Dermis blood vessel endothelial cell (primary cell): ENCODE measurements at regions not wholly inside any gene's neighbourhood (a gene's known extent, or its start where the extent isn't known, plus 50 kb on each side); places are given as distances from the start of the nearest gene placed in this dataset.

Experiments
- DNase-seq: peaks from one replicate; pipeline ENCODE4 v3.0.0; 2010

DNA sequence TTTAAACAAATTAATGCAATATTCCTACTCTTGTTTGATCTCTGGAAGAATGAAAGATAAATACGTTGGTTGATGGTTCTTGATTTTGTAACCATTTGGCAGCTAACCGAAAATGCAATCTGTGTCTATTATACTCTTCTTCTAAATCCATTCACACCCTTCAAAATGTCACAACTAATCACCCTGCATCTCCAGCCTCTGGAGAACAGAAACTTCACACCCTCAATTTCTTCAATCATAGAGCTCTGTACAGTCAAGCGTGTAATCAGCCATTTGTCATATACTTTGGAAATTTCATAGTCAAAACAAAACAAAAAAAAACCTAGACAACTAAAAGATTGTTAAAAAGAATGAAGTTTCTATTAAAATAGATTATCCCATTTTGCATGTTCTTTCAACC lies 1482.3 kb upstream of the LRRTM1 start:
- DNase-seq: no peak

GRCh38 chr2:81767187-81767912 lies 1462.8 kb upstream of the LRRTM1 start:
- DNase-seq: no peak

GRCh38 chr2:81747481-81748070 lies 1443.0 kb upstream of the LRRTM1 start:
- no peak for DNase-seq

- DNase-seq: no peak
These were observed 1435.4 kb upstream of the LRRTM1 start for GRCh38 chr2:81739966-81740365.

- DNase-seq: no peak
These were observed 1430.4 kb upstream of the LRRTM1 start for GRCh38 chr2:81734981-81735380.

DNA sequence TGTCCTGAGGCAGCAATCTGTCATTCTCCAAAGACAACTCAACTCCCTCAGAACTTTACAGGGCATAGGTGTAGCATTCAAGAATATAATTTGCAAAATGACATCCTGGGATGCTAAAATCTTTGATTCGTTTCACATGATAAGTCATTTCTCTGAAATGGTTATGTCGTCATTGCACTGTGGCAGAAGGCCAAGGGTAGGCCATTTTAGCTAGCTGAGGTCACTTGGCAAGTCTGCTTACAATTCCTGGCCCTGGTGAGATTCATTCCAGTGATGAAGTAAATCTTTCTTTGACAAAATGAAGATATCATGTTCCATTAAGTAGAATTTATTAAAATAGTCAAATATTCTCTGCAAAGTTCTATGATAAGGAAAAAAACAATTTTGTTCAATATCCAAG lies 1410.3 kb upstream of the LRRTM1 start:
- no peak for DNase-seq

- no peak for DNase-seq
These were observed 1402.3 kb upstream of the LRRTM1 start for GRCh38 chr2:81706856-81707255.

DNA sequence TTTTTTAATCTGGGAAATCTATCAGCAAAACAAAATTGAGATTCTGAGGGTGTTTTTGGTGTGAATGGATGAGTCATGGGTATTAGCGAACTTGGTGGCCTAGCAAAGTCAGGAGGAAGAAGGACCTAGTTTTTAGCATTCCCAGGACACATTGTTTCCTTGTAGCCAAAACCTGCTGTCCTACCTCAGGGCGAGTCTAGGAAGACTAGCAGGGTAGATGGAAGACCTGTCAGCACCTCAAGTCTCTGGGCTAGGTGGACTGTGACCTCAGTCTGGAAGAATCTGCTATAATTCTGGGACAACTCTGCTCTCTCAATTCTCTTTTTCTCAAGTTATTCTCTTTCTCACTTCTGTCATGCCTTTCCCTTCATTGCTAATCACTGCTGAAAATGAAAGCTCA lies 1399.3 kb upstream of the LRRTM1 start:
- no peak for DNase-seq

DNA sequence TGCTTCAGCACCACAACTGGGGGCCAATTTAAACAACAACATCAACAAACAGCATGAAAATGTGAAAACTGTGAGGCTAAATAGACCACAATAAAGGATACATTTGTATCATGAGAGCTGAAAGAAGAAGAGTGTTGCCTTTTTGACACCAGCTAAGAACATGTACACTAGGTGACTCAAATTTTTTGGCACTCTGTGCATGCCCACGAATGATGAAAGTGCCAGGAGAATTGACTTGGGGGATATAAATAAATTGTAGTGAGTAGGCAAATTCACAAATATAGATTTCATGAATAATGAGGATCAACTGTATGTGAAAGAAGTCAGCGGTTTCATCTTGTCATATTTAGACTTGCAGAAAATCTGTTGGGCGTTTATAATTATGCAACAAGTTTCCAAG lies 1388.0 kb upstream of the LRRTM1 start:
- DNase-seq: no peak

DNA sequence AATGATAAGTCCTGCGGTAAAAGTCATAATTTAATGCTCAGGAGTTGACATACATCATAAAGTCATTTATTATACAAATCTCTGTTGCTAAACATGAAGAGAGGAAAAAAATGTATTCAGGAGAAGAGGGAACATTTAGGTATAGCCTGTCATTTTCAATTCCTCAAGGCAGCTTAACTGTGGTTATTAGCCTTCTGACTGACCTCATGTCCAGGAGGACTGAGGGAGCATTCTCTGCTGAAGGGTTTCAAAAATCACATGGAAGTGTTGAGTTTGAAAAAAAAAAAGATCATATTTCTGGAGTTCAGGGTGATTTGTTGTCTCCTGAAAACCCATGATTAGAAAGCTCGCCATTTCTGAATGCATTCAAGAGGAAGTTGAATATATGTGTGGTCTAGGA lies 1371.1 kb upstream of the LRRTM1 start:
- no peak for DNase-seq

GRCh38 chr2:81672923-81673322 lies 1368.4 kb upstream of the LRRTM1 start:
- no peak for DNase-seq

DNA sequence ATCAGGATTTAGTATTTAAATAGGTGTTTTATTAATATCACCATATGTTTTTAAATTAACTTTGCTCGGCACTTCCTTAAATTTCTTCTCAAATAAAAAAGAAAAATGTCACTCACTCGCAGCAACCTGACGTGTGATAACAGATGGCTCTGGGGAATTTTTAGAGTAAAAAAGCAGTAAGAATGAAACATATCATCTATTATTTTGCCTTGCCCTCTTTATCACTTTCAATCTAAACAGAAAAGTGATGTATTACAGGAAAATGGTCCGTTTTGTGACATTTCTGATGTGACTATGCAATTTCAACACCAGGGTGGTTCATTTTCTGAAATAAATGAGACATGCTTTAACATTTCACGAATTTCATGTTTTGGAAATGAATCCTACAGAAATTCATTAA lies 1368.0 kb upstream of the LRRTM1 start:
- no peak for DNase-seq

DNA sequence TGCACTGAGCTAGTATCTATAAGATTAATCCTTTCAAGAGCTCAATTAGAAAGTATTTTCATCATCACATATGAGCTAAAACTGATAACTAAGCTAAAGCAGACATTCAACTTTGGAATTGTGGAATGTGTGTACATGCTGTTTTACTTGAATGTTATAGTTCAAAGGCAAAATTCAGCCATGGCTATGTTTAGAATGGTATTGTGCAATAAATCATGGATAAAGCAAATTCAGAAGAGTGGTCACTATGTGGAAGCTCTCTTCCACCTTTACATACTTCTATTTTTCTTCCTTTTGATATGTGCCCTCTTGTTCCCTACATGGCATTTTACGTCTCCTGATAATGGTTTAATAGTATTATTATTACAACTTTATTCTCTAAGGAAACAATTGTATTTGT lies 1366.3 kb upstream of the LRRTM1 start:
- no peak for DNase-seq

GRCh38 chr2:81661081-81661480 lies 1356.5 kb upstream of the LRRTM1 start:
- DNase-seq: no peak

GRCh38 chr2:81658227-81658626 lies 1353.7 kb upstream of the LRRTM1 start:
- DNase-seq: no peak

- DNase-seq: no peak
These were observed 1345.8 kb upstream of the LRRTM1 start for GRCh38 chr2:81650048-81650971.

DNA sequence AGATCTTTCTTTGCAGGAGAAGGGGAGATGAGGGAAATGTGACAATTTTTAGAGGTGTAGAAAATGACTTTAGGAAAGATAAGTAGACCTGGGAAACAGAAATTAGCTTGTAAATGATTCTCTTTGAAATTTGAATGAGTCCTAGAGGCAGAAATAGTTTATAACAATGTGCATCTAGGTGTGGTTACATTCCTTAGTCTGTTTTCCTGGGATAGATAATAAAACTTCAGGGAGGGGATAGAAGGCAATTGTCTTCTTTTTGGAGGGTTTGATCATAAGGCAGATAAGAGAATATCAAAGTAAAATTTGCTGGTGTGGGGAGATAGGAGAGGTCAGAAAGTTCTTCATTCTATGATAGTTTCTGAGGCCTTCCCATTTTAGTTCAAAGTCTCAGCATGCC lies 1344.3 kb upstream of the LRRTM1 start:
- no peak for DNase-seq

- DNase-seq: no peak
These were observed 1343.8 kb upstream of the LRRTM1 start for GRCh38 chr2:81648370-81648769.

DNA sequence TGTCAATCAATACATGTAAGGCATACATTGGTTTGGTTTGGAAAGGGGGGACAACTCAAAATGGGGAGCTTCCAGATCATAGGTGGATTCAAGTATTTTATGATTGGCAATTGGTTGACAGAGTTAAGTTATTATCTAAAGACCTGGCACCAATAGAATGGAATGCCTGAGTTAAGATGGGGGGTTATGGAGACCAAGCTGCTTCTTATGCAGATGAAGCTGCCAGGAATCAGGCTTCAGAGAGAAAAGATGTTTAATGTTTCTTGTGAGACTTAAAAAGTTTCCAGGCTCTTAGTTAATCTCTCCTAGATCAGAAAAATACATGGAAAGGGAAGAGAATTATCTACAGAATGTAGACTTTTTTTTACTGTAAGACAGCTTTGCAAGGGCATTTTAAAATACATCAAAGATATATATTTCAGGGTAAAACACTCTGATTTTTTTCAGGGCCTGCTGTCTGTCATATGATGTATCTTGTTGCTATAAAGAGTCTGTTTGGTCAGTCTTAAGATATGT lies 1343.2 kb upstream of the LRRTM1 start:
- DNase-seq: no peak

DNA sequence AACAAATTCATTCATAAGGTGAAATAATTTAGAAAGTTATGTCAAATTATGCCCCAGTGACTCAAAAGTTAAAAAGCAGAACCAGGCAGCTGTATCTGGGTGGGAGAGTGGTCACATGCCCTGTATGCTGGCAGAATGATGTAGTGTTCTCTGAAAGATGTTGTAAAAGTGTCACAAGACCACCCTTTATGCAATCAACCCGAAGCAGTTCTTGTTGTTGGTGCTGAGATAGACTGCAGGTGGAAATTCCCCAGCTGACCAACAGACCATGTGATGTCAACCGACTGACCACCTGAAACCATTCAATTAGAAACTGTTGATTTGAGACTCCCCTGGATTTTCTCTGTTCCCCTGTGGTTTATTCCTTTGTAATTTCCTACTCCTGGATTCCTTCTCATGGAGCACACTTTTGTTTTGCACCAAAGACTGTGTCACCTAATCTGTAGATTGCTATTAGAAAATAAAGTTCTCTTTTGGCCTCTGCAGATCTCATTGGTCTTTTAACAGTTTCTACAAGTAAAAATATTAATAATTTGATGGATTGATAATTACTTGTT lies 1341.3 kb upstream of the LRRTM1 start:
- DNase-seq: no peak

DNA sequence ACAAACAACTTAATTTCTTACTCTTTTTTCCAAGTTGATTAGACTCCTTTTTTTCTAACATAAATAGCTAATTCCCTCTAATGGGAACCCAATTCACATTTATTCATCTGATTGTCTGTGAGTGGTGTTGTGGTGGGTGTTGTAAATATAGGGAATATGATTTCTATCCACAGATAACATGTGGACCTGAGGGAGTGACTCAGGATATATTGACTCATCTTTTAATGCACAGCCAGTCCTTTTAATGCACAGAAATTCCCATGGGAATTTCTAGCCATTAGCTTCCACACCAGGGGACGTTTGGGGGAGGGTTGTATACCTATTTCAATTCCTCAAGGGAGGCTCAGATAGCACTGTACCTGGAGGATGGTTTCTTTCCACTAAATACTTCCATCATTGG lies 1339.6 kb upstream of the LRRTM1 start:
- no peak for DNase-seq

DNA sequence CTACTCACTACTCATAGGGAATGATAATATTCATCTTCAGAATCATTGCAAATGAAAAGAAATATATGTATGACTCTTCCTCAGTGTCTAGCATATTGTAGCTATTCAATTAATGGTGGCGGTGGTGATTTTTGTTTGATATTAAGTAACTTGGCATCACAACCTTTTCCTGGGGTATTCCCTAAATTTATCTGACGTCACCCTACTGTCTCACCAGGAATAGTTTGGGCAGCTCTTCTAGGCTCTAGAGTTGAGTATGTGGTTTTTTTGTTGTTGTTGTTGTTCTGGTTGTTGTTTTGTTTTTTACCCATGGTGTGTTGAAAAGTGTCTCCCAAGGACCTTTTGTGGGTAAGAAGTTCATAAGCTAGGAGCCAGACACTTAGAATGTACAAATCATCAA lies 1320.3 kb upstream of the LRRTM1 start:
- no peak for DNase-seq

DNA sequence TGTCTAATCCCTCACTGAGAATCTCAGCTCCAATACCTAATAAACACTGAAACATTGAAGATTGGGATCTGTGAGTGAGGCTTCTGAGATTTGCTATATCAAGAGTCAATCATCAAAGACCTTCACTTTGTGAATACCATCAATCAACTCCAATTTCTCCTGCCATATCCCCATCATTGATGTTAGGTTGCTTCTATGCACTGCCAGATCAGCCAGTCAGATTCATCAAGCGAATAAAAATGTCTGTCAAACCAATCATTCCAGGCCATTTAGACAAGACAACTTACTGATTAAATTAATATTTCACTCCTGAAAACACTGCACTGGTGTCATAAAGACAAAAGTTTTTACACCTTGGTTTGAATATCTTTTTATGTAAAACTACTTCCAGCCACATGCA lies 1295.5 kb upstream of the LRRTM1 start:
- DNase-seq: no peak
